ENCODE measurements at regions not wholly inside any gene's neighbourhood (a gene's known extent, or its start where the extent isn't known, plus 50 kb on each side); places are given as distances from the start of the nearest gene placed in this dataset.
"Not testable (repeated sequence)": the region's sequence is repeated elsewhere in the genome, so short reads cannot be mapped to it uniquely, and the experiment has no call there.

- H3K4me3 ChIP-seq, result no peak overlapping the region
- DNase-seq (ENCODE audit: extremely low spot score), result no peak
- no peaks in the 10 kb centered on the region for H3K27me3 ChIP-seq
- H3K4me1 ChIP-seq, result peaks cover 13 to 41% (median 39%) of the 10 kb centered on the region in 4 donors
- no peaks in the 10 kb centered on the region for H3K36me3 ChIP-seq
- H3K27ac ChIP-seq (replicated peaks in 1 of 4), result peak overlapping the region; percentile 65 to 80 (median 74)
- TF ChIP-seq EP300 (IDR thresholded peaks at IDR 0.05) (no peak), POLR2AphosphoS5 (IDR thresholded peaks at IDR 0.05) (no peak), POLR2A (IDR thresholded peaks at IDR 0.05; ENCODE audit: low read depth) (no peak), CTCF (IDR thresholded peaks at IDR 0.05) (no peak)
- intact Hi-C loops (cut with DNase I), result no loop called here
- H3K9me3 ChIP-seq, result peaks cover 0 to 3% (median 1%) of the 10 kb centered on the region in 4 donors
- WGBS, result 45% methylated on average over 7 of the region's 7 CpGs
Measured at GRCh38 chr14:61145903-61146481, 135.1 kb downstream of the TMEM30B start.

- Histone ChIP-seq H3K4me1 (peaks cover 13 to 41% (median 38%) of the 10 kb centered on the region in 4 donors), H3K27me3 (no peaks in the 10 kb centered on the region), H3K36me3 (no peaks in the 10 kb centered on the region), H3K9me3 (peaks cover 0 to 3% (median 1%) of the 10 kb centered on the region in 4 donors), H3K4me3 (no peak overlapping the region), H3K27ac (replicated peaks in 1 of 4) (peak overlapping the region; percentile 65 to 80 (median 74))
- WGBS, result 17% methylated on average over 8 of the region's 8 CpGs
- peak; percentile 80 for DNase-seq (ENCODE audit: extremely low spot score)
- no peak for TF ChIP-seq CTCF (IDR thresholded peaks at IDR 0.05)
- peak; percentile 25 to 43 for TF ChIP-seq POLR2AphosphoS5 (IDR thresholded peaks at IDR 0.05)
- intact Hi-C loops (cut with DNase I), result no loop called here
Measured at GRCh38 chr14:61145034-61145902, 135.9 kb downstream of the TMEM30B start.

GRCh38 chr14:61144117-61145033, 136.8 kb downstream of the TMEM30B start:
- intact Hi-C loops (cut with DNase I); H3K9me3 ChIP-seq; H3K36me3 ChIP-seq; H3K27me3 ChIP-seq; H3K4me3 ChIP-seq: not testable (repeated sequence)
- peak; percentile 70 for DNase-seq (ENCODE audit: extremely low spot score)
- 94% methylated on average over 7 of the region's 7 CpGs for WGBS
- Histone ChIP-seq H3K4me1 (peaks cover 13 to 41% (median 38%) of the 10 kb centered on the region in 4 donors), H3K27ac (replicated peaks in 1 of 4) (peak overlapping the region; percentile 65 to 80 (median 74))

- peaks cover 0 to 13% (median 11%) of the 10 kb centered on the region in 4 donors for H3K4me1 ChIP-seq
- H3K9me3 ChIP-seq, result peaks cover 0 to 3% (median 1%) of the 10 kb centered on the region in 4 donors
Measured at GRCh38 chr14:61140872-61141271, 140.3 kb downstream of the TMEM30B start.

More at GRCh38 chr14:61140872-61141271, 140.3 kb downstream of the TMEM30B start:
- Histone ChIP-seq H3K27me3 (no peaks in the 10 kb centered on the region), H3K36me3 (no peaks in the 10 kb centered on the region), H3K4me3 (no peak overlapping the region), H3K27ac (replicated peaks in 1 of 4) (no peak overlapping the region)
- no peak for DNase-seq (ENCODE audit: extremely low spot score)
- TF ChIP-seq POLR2AphosphoS5 (IDR thresholded peaks at IDR 0.05), result no peak
- TF ChIP-seq EP300 (IDR thresholded peaks at IDR 0.05), result no peak
- no peak for TF ChIP-seq POLR2A (IDR thresholded peaks at IDR 0.05; ENCODE audit: low read depth)
- no peak for TF ChIP-seq CTCF (IDR thresholded peaks at IDR 0.05)
- intact Hi-C loops (cut with DNase I), result no loop called here
